GM18861 (cell line): ENCODE measurements at regions not wholly inside any gene's neighbourhood (a gene's known extent, or its start where the extent isn't known, plus 50 kb on each side); places are given as distances from the start of the nearest gene placed in this dataset.
"Not testable (repeated sequence)": the region's sequence is repeated elsewhere in the genome, so short reads cannot be mapped to it uniquely, and the experiment has no call there.

Source experiments
- ATAC-seq: cut with Tn5 transposase; IDR thresholded peaks from one replicate; pipeline ENCODE4 v1.9.1; 2021; ENCODE audit not compliant: unreplicated experiment

DNA sequence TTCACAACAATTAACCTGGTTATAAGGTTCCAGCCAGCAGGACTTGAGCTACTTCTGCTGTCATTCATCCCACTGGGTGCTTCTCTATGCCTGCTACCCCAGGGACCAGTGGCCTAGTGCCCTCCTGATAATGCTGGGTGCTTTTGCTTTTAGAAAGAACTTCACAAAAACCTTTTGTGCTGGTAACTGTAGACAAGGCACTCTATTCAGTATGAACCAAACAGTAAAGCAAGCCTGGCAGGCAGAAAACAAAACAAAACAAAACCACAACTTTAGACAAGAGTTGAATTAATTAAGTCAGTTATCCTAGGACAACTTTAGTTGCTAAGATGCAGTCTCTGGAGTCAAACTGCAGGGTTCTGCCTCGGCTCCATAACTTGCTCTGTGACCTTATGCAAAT, 61.9 kb upstream of the ADGRL2 start:
- no peak for ATAC-seq

GRCh38 chr1:81733480-81733879, 67.3 kb upstream of the ADGRL2 start:
- ATAC-seq, result no peak

GRCh38 chr1:81731989-81732388, 68.7 kb upstream of the ADGRL2 start:
- ATAC-seq, result no peak

GRCh38 chr1:81730881-81731280, 69.9 kb upstream of the ADGRL2 start:
- peak; percentile 64 for ATAC-seq

DNA sequence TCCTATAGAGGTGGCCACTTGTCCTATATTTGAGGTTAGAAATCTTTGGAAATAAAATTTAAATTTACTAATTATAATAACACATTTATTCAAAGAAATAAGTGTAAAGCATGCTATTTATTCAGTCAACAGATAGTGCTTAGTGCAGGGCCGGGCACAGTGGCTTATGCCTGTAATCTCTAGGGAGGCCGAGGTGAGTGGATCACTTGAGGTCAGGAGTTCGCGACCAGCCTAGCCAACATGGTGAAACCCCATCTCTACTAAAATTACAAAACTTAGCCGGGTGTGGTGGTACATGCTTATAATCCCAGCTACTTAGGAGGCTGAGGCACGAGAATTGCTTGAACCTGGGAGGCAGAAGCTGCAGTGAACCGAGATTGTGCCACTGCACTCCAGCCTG, 70.4 kb upstream of the ADGRL2 start:
- not testable (repeated sequence) for ATAC-seq

DNA sequence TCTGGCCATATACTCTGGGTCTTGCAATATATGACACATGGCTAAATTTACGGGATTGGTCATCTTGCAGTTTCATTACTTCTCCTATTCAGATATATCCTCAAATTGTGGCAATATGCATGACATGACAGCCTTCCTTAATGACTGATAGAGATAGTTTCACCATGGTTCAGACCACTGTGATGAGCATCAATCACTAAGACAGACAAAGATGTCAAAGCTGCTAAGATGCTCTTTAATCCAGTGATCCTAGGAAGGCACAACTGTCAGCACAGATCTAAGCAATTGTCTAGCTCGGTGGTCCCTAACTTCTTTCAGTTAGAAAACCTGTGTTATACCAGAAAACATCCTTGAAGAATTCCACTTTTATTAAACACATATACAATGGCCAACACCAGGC, 70.9 kb upstream of the ADGRL2 start:
- ATAC-seq, result no peak

DNA sequence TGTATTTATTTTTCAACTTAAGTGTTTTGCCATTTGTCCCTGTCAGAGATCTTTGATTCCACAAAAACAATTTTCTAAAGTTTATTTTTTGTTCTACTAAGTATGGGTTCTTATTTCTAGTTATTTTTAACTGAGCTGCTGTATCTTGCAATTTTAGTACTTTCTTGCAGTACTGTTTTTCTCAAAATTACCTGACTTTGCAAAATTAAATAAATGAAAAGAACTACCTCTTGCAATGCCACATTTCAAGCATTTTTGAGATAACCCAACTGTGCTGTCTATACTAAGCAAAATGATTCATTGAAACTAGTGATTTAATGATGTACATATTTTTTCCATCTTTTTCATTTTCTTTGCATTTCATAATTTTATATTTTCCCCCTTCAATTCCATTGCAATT, 71.5 kb upstream of the ADGRL2 start:
- no peak for ATAC-seq

- ATAC-seq, result no peak
Measured at GRCh38 chr1:81725823-81726222, 74.9 kb upstream of the ADGRL2 start.

DNA sequence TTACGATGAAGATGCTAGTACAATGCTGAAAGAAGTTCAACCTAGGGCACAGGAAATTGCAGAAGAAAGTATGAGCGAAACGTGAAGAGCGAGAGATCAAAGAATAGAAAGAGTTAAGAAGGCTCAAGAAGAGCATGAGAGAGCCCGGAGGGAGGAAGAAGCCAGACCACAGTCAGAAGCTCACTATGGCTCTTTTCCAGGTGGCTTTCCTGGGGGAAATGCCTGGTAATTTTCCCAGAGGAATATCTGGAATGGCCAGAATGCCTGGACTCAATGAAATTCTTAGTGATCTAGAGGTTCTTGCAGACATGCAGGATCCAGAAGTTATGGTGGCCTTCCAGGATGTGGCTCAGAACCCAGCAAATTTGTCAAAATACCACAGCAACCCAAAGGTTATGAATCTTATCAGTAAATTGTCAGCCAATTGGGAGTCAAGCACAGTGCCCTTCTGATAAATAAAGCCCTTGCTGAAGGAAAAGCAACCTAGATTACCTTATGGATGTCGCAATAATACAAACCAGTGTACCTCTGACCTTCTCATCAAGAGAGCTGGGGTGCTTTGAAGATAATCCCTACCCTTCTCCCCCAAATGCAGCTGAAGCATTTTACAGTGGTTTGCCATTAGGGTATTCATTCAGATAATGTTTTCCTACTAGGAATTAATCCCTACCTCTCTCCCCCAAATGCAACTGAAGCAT, 78.0 kb upstream of the ADGRL2 start:
- not testable (repeated sequence) for ATAC-seq

- ATAC-seq, result not testable (repeated sequence)
Measured at GRCh38 chr1:81720256-81720655, 80.5 kb upstream of the ADGRL2 start.

DNA sequence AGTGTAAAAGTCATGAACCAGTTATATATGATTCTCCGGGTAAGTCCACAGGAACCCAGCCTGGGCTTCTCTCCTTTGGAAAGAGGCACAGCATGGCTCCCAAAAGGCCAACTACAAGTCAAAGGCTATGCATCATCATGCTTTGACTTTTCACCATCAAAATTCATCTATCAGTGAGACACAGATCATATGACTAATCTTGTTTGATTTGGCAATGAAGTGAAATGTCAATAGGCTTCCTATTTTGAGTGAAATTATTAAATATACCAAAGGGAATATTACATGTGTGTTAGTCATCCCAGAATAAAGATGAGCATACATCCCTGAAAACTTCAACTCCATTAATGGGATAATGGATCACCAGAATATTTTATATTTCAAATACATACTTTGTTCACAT, 83.5 kb upstream of the ADGRL2 start:
- ATAC-seq, result no peak

GRCh38 chr1:81715391-81715790, 85.3 kb upstream of the ADGRL2 start:
- no peak for ATAC-seq

- no peak for ATAC-seq
Measured at GRCh38 chr1:81714636-81715035, 86.1 kb upstream of the ADGRL2 start.

DNA sequence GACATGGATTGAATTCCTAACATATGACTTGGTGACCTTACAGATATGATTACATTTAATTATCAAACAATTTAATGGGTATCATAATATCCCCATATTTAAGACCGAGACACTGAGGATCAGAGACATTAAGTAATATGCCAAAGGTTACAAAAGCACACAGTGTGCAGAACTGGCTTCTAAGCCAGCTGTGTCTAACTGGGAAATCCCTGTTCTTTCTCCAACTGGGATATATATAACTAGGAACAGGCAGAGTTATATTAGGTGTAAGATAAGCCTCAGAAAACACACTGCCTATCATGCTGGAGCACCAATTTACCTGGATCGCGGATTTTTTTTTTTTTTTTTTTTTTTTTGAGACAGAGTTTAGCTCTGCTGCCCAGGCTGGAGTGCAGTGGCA, 88.3 kb upstream of the ADGRL2 start:
- no peak for ATAC-seq

DNA sequence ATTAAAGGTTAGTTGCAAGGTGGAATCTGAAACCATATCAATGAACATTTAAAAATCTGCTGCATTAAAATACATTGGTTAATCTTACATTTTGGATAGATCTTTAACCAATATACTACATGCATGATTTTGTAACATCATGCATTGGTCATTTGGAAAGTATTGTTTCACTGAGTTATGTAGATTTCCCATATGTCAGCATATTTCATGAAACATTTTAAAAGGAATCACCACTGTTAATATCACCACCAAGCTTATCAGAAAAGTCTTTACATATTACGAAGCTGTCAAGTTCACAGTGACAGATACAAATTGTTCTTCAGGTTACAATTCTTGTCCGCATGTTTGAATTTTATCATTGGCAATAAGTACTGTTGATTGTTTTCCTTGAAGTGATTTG, 89.9 kb upstream of the ADGRL2 start:
- ATAC-seq, result no peak

GRCh38 chr1:81708250-81708649, 92.5 kb upstream of the ADGRL2 start:
- ATAC-seq, result no peak

- ATAC-seq, result no peak
Measured at GRCh38 chr1:81706650-81707435, 93.9 kb upstream of the ADGRL2 start.

DNA sequence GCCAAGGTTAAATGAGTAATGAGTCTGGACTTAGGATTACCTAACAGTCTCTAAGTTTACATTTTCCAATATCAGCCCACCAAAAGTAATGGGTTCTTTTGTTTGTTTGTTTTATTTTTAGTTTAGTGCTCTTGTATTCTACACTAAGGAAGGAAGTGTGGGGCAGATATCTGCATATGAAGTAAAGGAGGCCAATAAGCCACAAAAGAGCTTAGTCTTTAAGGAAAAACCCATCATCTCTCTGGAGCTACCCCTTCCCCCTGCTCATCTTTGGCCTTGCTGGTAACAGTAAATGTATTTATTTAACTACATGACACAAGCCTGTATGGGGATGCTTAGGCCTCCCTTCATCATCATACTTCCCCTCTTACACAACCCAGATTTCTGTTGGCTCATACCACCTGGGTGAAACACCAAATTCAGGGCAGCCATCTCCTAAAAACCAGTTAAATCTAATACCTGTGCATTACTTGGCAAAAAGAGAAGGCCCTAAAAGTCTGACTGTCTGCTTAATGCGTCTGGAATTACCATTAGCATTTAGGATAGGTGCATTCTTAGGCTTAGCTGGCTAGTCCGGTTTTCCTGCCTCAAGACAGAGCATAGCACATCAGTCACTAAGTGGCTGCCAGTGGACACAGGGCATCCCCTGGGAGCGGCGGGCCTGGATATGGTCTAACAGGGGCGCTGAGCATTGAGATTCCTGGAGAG, 96.8 kb upstream of the ADGRL2 start:
- no peak for ATAC-seq

DNA sequence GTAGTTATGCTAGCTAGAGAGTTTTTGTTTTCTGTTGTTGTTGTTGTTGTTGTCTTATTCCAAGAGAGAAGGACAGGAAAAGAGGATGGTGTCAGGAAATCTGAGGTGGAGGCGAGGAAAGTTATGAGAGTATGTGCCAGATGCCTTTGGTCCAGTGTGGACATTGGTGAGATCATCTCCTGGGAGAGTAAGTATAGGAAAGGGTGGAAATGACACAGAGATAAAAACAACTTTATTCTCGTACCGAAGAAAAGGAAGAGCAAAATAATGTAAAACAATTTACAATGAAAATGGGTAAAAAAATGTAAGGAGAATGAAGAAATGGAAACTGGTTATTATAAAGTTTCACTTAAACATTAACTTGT, 97.4 kb upstream of the ADGRL2 start:
- ATAC-seq, result no peak

DNA sequence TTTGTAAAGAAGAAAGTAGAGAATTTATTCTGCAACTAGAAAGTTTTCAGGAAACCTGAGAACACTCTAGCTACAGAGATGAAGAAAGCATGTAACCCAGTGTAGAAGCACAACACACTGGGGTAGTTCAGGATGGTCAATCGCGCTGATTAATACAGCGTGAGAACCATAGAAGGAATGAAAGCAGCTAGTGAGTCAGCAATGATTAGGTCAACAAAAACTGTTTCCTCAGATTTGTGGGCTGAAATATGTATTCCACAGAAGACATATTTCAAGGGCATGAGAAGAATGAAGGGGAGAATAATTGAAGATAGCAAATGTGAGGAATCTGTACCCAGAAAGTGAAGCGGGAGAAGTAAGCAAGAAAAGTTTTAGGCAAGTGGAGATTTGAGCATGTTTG, 97.8 kb upstream of the ADGRL2 start:
- ATAC-seq, result no peak

- no peak for ATAC-seq
Measured at GRCh38 chr1:81702079-81702715, 98.5 kb upstream of the ADGRL2 start.
